8988T (cell line): ENCODE measurements at regions not wholly inside any gene's neighbourhood (a gene's known extent, or its start where the extent isn't known, plus 50 kb on each side); places are given as distances from the start of the nearest gene placed in this dataset.

Experiments used
- DNase-seq: peaks from one replicate; pipeline ENCODE4 v3.0.0; 2011

- no peak for DNase-seq
Observed at GRCh38 chr3:176931991-176932390, 265.3 kb downstream of the TBL1XR1 start.

- no peak for DNase-seq
Observed at GRCh38 chr3:176930942-176931341, 266.3 kb downstream of the TBL1XR1 start.

GRCh38 chr3:176928582-176928931 lies 268.7 kb downstream of the TBL1XR1 start:
- DNase-seq, result no peak

- no peak for DNase-seq
Observed at GRCh38 chr3:176927706-176928581, 269.3 kb downstream of the TBL1XR1 start.

- no peak for DNase-seq
Observed at GRCh38 chr3:176927280-176927679, 270.0 kb downstream of the TBL1XR1 start.

- DNase-seq, result no peak
Observed at GRCh38 chr3:176926688-176927087, 270.6 kb downstream of the TBL1XR1 start.

GRCh38 chr3:176926034-176926433 lies 271.2 kb downstream of the TBL1XR1 start:
- no peak for DNase-seq

- DNase-seq, result no peak
Observed at GRCh38 chr3:176920766-176921160, 276.5 kb downstream of the TBL1XR1 start.

GRCh38 chr3:176919836-176920765 lies 277.2 kb downstream of the TBL1XR1 start:
- DNase-seq, result no peak

- DNase-seq, result no peak
Observed at GRCh38 chr3:176916777-176917176, 280.5 kb downstream of the TBL1XR1 start.

- no peak for DNase-seq
Observed at GRCh38 chr3:176914764-176915163, 282.5 kb downstream of the TBL1XR1 start.

GRCh38 chr3:176911579-176911978 lies 285.7 kb downstream of the TBL1XR1 start:
- no peak for DNase-seq

- no peak for DNase-seq
Observed at GRCh38 chr3:176909044-176909443, 288.2 kb downstream of the TBL1XR1 start.

- no peak for DNase-seq
Observed at GRCh38 chr3:176906046-176906905, 291.0 kb downstream of the TBL1XR1 start.

GRCh38 chr3:176905331-176905730 lies 292.0 kb downstream of the TBL1XR1 start:
- DNase-seq, result no peak

GRCh38 chr3:176904506-176904905 lies 292.8 kb downstream of the TBL1XR1 start:
- no peak for DNase-seq

- no peak for DNase-seq
Observed at GRCh38 chr3:176896640-176897039, 300.6 kb downstream of the TBL1XR1 start.

- DNase-seq, result no peak
Observed at GRCh38 chr3:176896165-176896564, 301.1 kb downstream of the TBL1XR1 start.

GRCh38 chr3:176879710-176880109 lies 317.6 kb downstream of the TBL1XR1 start:
- DNase-seq, result no peak

- no peak for DNase-seq
Observed at GRCh38 chr3:176873261-176873660, 324.0 kb downstream of the TBL1XR1 start.

GRCh38 chr3:176872771-176873209 lies 324.5 kb downstream of the TBL1XR1 start:
- DNase-seq, result no peak

- DNase-seq, result no peak
Observed at GRCh38 chr3:176870451-176870850, 326.8 kb downstream of the TBL1XR1 start.
